ENCODE measurements at regions not wholly inside any gene's neighbourhood (a gene's known extent, or its start where the extent isn't known, plus 50 kb on each side); places are given as distances from the start of the nearest gene placed in this dataset.
"Not testable (repeated sequence)": the region's sequence is repeated elsewhere in the genome, so short reads cannot be mapped to it uniquely, and the experiment has no call there.

GRCh38 chrX:38940547-38940946 is 139.3 kb downstream of the MID1IP1 start:
- no peak for DNase-seq (ENCODE audit: low spot score)

- no peak for DNase-seq (ENCODE audit: low spot score)
Measured at GRCh38 chrX:38941675-38942074, 140.4 kb downstream of the MID1IP1 start.

- DNase-seq (ENCODE audit: low spot score) = no peak
Measured at GRCh38 chrX:38943120-38943519, 141.9 kb downstream of the MID1IP1 start.

GRCh38 chrX:38948046-38948445 is 146.8 kb downstream of the MID1IP1 start:
- DNase-seq (ENCODE audit: low spot score) = no peak

GRCh38 chrX:38954520-38954919 is 153.3 kb downstream of the MID1IP1 start:
- no peak for DNase-seq (ENCODE audit: low spot score)

- DNase-seq (ENCODE audit: low spot score) = no peak
Measured at GRCh38 chrX:38959736-38960135, 158.5 kb downstream of the MID1IP1 start.

GRCh38 chrX:38960137-38960536 is 158.9 kb downstream of the MID1IP1 start:
- no peak for DNase-seq (ENCODE audit: low spot score)

- no peak for DNase-seq (ENCODE audit: low spot score)
Measured at GRCh38 chrX:38961936-38962335, 160.7 kb downstream of the MID1IP1 start.

- DNase-seq (ENCODE audit: low spot score) = not testable (repeated sequence)
Measured at GRCh38 chrX:38963244-38963643, 162.0 kb downstream of the MID1IP1 start.

GRCh38 chrX:38965888-38966287 is 164.6 kb downstream of the MID1IP1 start:
- no peak for DNase-seq (ENCODE audit: low spot score)

- DNase-seq (ENCODE audit: low spot score) = no peak
Measured at GRCh38 chrX:38968344-38969216, 167.3 kb downstream of the MID1IP1 start.

- no peak for DNase-seq (ENCODE audit: low spot score)
Measured at GRCh38 chrX:38970074-38970473, 168.8 kb downstream of the MID1IP1 start.

GRCh38 chrX:38970845-38971244 is 169.6 kb downstream of the MID1IP1 start:
- DNase-seq (ENCODE audit: low spot score) = no peak

- no peak for DNase-seq (ENCODE audit: low spot score)
Measured at GRCh38 chrX:38973322-38973721, 172.1 kb downstream of the MID1IP1 start.

- no peak for DNase-seq (ENCODE audit: low spot score)
Measured at GRCh38 chrX:38974542-38974941, 173.3 kb downstream of the MID1IP1 start.

GRCh38 chrX:38975368-38975942 is 174.2 kb downstream of the MID1IP1 start:
- no peak for DNase-seq (ENCODE audit: low spot score)

- DNase-seq (ENCODE audit: low spot score) = no peak
Measured at GRCh38 chrX:38982370-38982769, 181.1 kb downstream of the MID1IP1 start.

GRCh38 chrX:38982843-38983242 is 181.6 kb downstream of the MID1IP1 start:
- no peak for DNase-seq (ENCODE audit: low spot score)

- no peak for DNase-seq (ENCODE audit: low spot score)
Measured at GRCh38 chrX:38985375-38985774, 184.1 kb downstream of the MID1IP1 start.

- DNase-seq (ENCODE audit: low spot score) = no peak
Measured at GRCh38 chrX:38985945-38986344, 184.7 kb downstream of the MID1IP1 start.

- no peak for DNase-seq (ENCODE audit: low spot score)
Measured at GRCh38 chrX:38986586-38986985, 185.3 kb downstream of the MID1IP1 start.

GRCh38 chrX:38987198-38987651 is 186.0 kb downstream of the MID1IP1 start:
- DNase-seq (ENCODE audit: low spot score) = peak; percentile 2

- DNase-seq (ENCODE audit: low spot score) = no peak
Measured at GRCh38 chrX:38988301-38988700, 187.0 kb downstream of the MID1IP1 start.

- DNase-seq (ENCODE audit: low spot score) = no peak
Measured at GRCh38 chrX:38989076-38989475, 187.8 kb downstream of the MID1IP1 start.
